ENCODE measurements at regions not wholly inside any gene's neighbourhood (a gene's known extent, or its start where the extent isn't known, plus 50 kb on each side); places are given as distances from the start of the nearest gene placed in this dataset.

GRCh38 chr16:63228259-63228658, 1192.0 kb upstream of the CDH8 start:
- no peak overlapping the region for H3K27ac Mint-ChIP-seq
- ChIA-PET CTCF (no interaction called here), POLR2A (no interaction called here)
- Histone ChIP-seq H3K4me3 (ENCODE audit: low read length) (no peak overlapping the region), H3K36me3 (ENCODE audit: insufficient read depth, low read length) (no peaks in the 10 kb centered on the region), H3K9me3 (ENCODE audit: low read length) (no peaks in the 10 kb centered on the region), H3K4me1 (ENCODE audit: insufficient read depth, low read length) (no peaks in the 10 kb centered on the region), H3K27me3 (ENCODE audit: insufficient read depth, low read length, poor library complexity, severe bottlenecking) (no peaks in the 10 kb centered on the region), H3K27ac (ENCODE audit: low read depth, low read length) (no peak overlapping the region)
- H3K4me1 Mint-ChIP-seq = no peaks in the 10 kb centered on the region
- H3K36me3 Mint-ChIP-seq = peaks cover 0 to 2% (median 0%) of the 10 kb centered on the region in 3 donors
- DNase-seq = no peak
- no peak overlapping the region for H3K4me3 Mint-ChIP-seq
- no peaks in the 10 kb centered on the region for H3K27me3 Mint-ChIP-seq
- H3K9me3 Mint-ChIP-seq = peaks cover 12 to 59% (median 20%) of the 10 kb centered on the region in 5 donors

- Histone ChIP-seq H3K4me1 (ENCODE audit: insufficient read depth, low read length) (no peaks in the 10 kb centered on the region), H3K27ac (ENCODE audit: low read depth, low read length) (no peak overlapping the region), H3K27me3 (ENCODE audit: insufficient read depth, low read length, poor library complexity, severe bottlenecking) (no peaks in the 10 kb centered on the region), H3K36me3 (ENCODE audit: insufficient read depth, low read length) (no peaks in the 10 kb centered on the region), H3K9me3 (ENCODE audit: low read length) (no peaks in the 10 kb centered on the region), H3K4me3 (ENCODE audit: low read length) (no peak overlapping the region)
- ChIA-PET POLR2A (no interaction called here), CTCF (no interaction called here)
- Mint-ChIP-seq H3K4me3 (no peak overlapping the region), H3K4me1 (no peaks in the 10 kb centered on the region), H3K27ac (no peak overlapping the region), H3K9me3 (peaks cover 19 to 51% (median 29%) of the 10 kb centered on the region in 5 donors), H3K36me3 (peaks cover 0 to 2% (median 0%) of the 10 kb centered on the region in 3 donors), H3K27me3 (no peaks in the 10 kb centered on the region)
- no peak for DNase-seq
These were observed 1187.6 kb upstream of the CDH8 start for GRCh38 chr16:63223851-63224250.

- no peak overlapping the region for H3K27ac Mint-ChIP-seq
- Histone ChIP-seq H3K27me3 (ENCODE audit: insufficient read depth, low read length, poor library complexity, severe bottlenecking) (no peaks in the 10 kb centered on the region), H3K4me1 (ENCODE audit: insufficient read depth, low read length) (no peaks in the 10 kb centered on the region), H3K9me3 (ENCODE audit: low read length) (no peaks in the 10 kb centered on the region), H3K27ac (ENCODE audit: low read depth, low read length) (no peak overlapping the region), H3K4me3 (ENCODE audit: low read length) (no peak overlapping the region), H3K36me3 (ENCODE audit: insufficient read depth, low read length) (no peaks in the 10 kb centered on the region)
- H3K4me1 Mint-ChIP-seq = no peaks in the 10 kb centered on the region
- POLR2A ChIA-PET = no interaction called here
- CTCF ChIA-PET = no interaction called here
- H3K4me3 Mint-ChIP-seq = no peak overlapping the region
- H3K27me3 Mint-ChIP-seq = no peaks in the 10 kb centered on the region
- no peak for DNase-seq
- H3K36me3 Mint-ChIP-seq = no peaks in the 10 kb centered on the region
- H3K9me3 Mint-ChIP-seq = peaks cover 12 to 41% (median 17%) of the 10 kb centered on the region in 5 donors
These were observed 1180.6 kb upstream of the CDH8 start for GRCh38 chr16:63216696-63217423.

- Mint-ChIP-seq H3K27ac (no peak overlapping the region), H3K9me3 (peaks cover 15 to 28% (median 21%) of the 10 kb centered on the region in 5 donors), H3K4me3 (no peak overlapping the region), H3K4me1 (no peaks in the 10 kb centered on the region), H3K36me3 (no peaks in the 10 kb centered on the region), H3K27me3 (no peaks in the 10 kb centered on the region)
- POLR2A ChIA-PET = no interaction called here
- DNase-seq = no peak
- H3K27me3 ChIP-seq (ENCODE audit: insufficient read depth, low read length, poor library complexity, severe bottlenecking) = no peaks in the 10 kb centered on the region
- H3K9me3 ChIP-seq (ENCODE audit: low read length) = no peaks in the 10 kb centered on the region
- H3K36me3 ChIP-seq (ENCODE audit: insufficient read depth, low read length) = no peaks in the 10 kb centered on the region
- no peaks in the 10 kb centered on the region for H3K4me1 ChIP-seq (ENCODE audit: insufficient read depth, low read length)
- no peak overlapping the region for H3K27ac ChIP-seq (ENCODE audit: low read depth, low read length)
- no peak overlapping the region for H3K4me3 ChIP-seq (ENCODE audit: low read length)
- CTCF ChIA-PET = no interaction called here
These were observed 1165.6 kb upstream of the CDH8 start for GRCh38 chr16:63201851-63202250.

- no peak for DNase-seq
- H3K27ac ChIP-seq (ENCODE audit: low read depth, low read length) = no peak overlapping the region
- no peaks in the 10 kb centered on the region for H3K9me3 ChIP-seq (ENCODE audit: low read length)
- no peak overlapping the region for H3K4me3 ChIP-seq (ENCODE audit: low read length)
- no peak overlapping the region for H3K4me3 Mint-ChIP-seq
- H3K4me1 Mint-ChIP-seq = no peaks in the 10 kb centered on the region
- POLR2A ChIA-PET = no interaction called here
- CTCF ChIA-PET = no interaction called here
- H3K4me1 ChIP-seq (ENCODE audit: insufficient read depth, low read length) = no peaks in the 10 kb centered on the region
- no peaks in the 10 kb centered on the region for H3K36me3 ChIP-seq (ENCODE audit: insufficient read depth, low read length)
- no peaks in the 10 kb centered on the region for H3K27me3 ChIP-seq (ENCODE audit: insufficient read depth, low read length, poor library complexity, severe bottlenecking)
- H3K27ac Mint-ChIP-seq = no peak overlapping the region
- H3K9me3 Mint-ChIP-seq = peaks cover 15 to 23% (median 19%) of the 10 kb centered on the region in 5 donors
- H3K36me3 Mint-ChIP-seq = no peaks in the 10 kb centered on the region
- no peaks in the 10 kb centered on the region for H3K27me3 Mint-ChIP-seq
These were observed 1164.7 kb upstream of the CDH8 start for GRCh38 chr16:63200940-63201339.

GRCh38 chr16:63195336-63195735, 1159.1 kb upstream of the CDH8 start:
- no peak for DNase-seq
- Mint-ChIP-seq H3K36me3 (no peaks in the 10 kb centered on the region), H3K27ac (no peak overlapping the region), H3K4me3 (no peak overlapping the region), H3K4me1 (no peaks in the 10 kb centered on the region), H3K27me3 (no peaks in the 10 kb centered on the region), H3K9me3 (peaks cover 9 to 35% (median 26%) of the 10 kb centered on the region in 5 donors)
- Histone ChIP-seq H3K4me3 (ENCODE audit: low read length) (no peak overlapping the region), H3K4me1 (ENCODE audit: insufficient read depth, low read length) (no peaks in the 10 kb centered on the region), H3K27me3 (ENCODE audit: insufficient read depth, low read length, poor library complexity, severe bottlenecking) (no peaks in the 10 kb centered on the region), H3K36me3 (ENCODE audit: insufficient read depth, low read length) (no peaks in the 10 kb centered on the region), H3K9me3 (ENCODE audit: low read length) (no peaks in the 10 kb centered on the region), H3K27ac (ENCODE audit: low read depth, low read length) (no peak overlapping the region)
- POLR2A ChIA-PET = no interaction called here
- CTCF ChIA-PET = no interaction called here

- no peaks in the 10 kb centered on the region for H3K27me3 ChIP-seq (ENCODE audit: insufficient read depth, low read length, poor library complexity, severe bottlenecking)
- Mint-ChIP-seq H3K4me3 (no peak overlapping the region), H3K27me3 (no peaks in the 10 kb centered on the region), H3K4me1 (no peaks in the 10 kb centered on the region), H3K36me3 (no peaks in the 10 kb centered on the region), H3K27ac (no peak overlapping the region), H3K9me3 (peaks cover 8 to 34% (median 32%) of the 10 kb centered on the region in 5 donors)
- H3K27ac ChIP-seq (ENCODE audit: low read depth, low read length) = no peak overlapping the region
- H3K4me3 ChIP-seq (ENCODE audit: low read length) = no peak overlapping the region
- no peaks in the 10 kb centered on the region for H3K4me1 ChIP-seq (ENCODE audit: insufficient read depth, low read length)
- no peak for DNase-seq
- no peaks in the 10 kb centered on the region for H3K9me3 ChIP-seq (ENCODE audit: low read length)
- POLR2A ChIA-PET = no interaction called here
- no peaks in the 10 kb centered on the region for H3K36me3 ChIP-seq (ENCODE audit: insufficient read depth, low read length)
- CTCF ChIA-PET = no interaction called here
These were observed 1156.7 kb upstream of the CDH8 start for GRCh38 chr16:63192980-63193379.

GRCh38 chr16:63188086-63188771, 1152.0 kb upstream of the CDH8 start:
- no peaks in the 10 kb centered on the region for H3K4me1 ChIP-seq (ENCODE audit: insufficient read depth, low read length)
- Mint-ChIP-seq H3K27ac (no peak overlapping the region), H3K4me3 (no peak overlapping the region), H3K9me3 (peaks cover 10 to 50% (median 27%) of the 10 kb centered on the region in 5 donors), H3K4me1 (no peaks in the 10 kb centered on the region), H3K36me3 (no peaks in the 10 kb centered on the region), H3K27me3 (no peaks in the 10 kb centered on the region)
- no peaks in the 10 kb centered on the region for H3K36me3 ChIP-seq (ENCODE audit: insufficient read depth, low read length)
- H3K9me3 ChIP-seq (ENCODE audit: low read length) = no peaks in the 10 kb centered on the region
- no peak overlapping the region for H3K4me3 ChIP-seq (ENCODE audit: low read length)
- CTCF ChIA-PET = no interaction called here
- H3K27ac ChIP-seq (ENCODE audit: low read depth, low read length) = no peak overlapping the region
- DNase-seq = no peak
- no peaks in the 10 kb centered on the region for H3K27me3 ChIP-seq (ENCODE audit: insufficient read depth, low read length, poor library complexity, severe bottlenecking)
- POLR2A ChIA-PET = no interaction called here

All from CD8-positive, alpha-beta memory T cell (primary cell).